ENCODE measurements at regions not wholly inside any gene's neighbourhood (a gene's known extent, or its start where the extent isn't known, plus 50 kb on each side); places are given as distances from the start of the nearest gene placed in this dataset.

- Histone ChIP-seq H3K27ac (ENCODE audit: insufficient read depth, low read depth, low read length) (no peak overlapping the region), H3K4me1 (ENCODE audit: control insufficient read depth, extremely low read depth, insufficient read depth, low read length) (no peaks in the 10 kb centered on the region), H3K9me1 (replicated peaks; ENCODE audit: control insufficient read depth, extremely low read depth, insufficient read depth, low read length) (no peaks in the 10 kb centered on the region), H3K79me2 (ENCODE audit: control insufficient read depth, insufficient read depth, low read length) (no peaks in the 10 kb centered on the region), H2AFZ (ENCODE audit: low read depth, low read length) (no peak overlapping the region), H3K36me3 (ENCODE audit: control insufficient read depth in 2 of 2, extremely low read depth in 1 of 2, insufficient read depth in 2 of 2, low read length in 2 of 2) (no peaks in the 10 kb centered on the region), H4K20me1 (replicated peaks; ENCODE audit: control insufficient read depth, extremely low read depth, insufficient read depth, low read length) (no peaks in the 10 kb centered on the region), H3K9ac (replicated peaks; ENCODE audit: extremely low read depth, insufficient read depth, low read length) (no peak overlapping the region), H3K9me3 (replicated peaks; ENCODE audit: control insufficient read depth, insufficient read depth, low read length) (no peaks in the 10 kb centered on the region), H3K4me3 (replicated peaks in 1 of 3; ENCODE audit: insufficient read depth in 1 of 3, low read depth in 1 of 3, low read length in 3 of 3) (no peak overlapping the region), H3K27me3 (ENCODE audit: control insufficient read depth in 2 of 2, insufficient read depth in 2 of 2, low read length in 2 of 2) (no peaks in the 10 kb centered on the region), H3K4me2 (ENCODE audit: insufficient read depth, low read length) (no peak overlapping the region)
- BruUV-seq (replicated peaks): no TSS peak
- DNase-seq (ENCODE audit: low read depth, low spot score): no peak
- ChIA-PET POLR2A (no interaction called here), CTCF (interaction anchor here (0.8 to 1.2 kb wide), 3 partner anchors 12 to 20 kb away, joined by 3 to 4 read pairs (median 3); no protein-coding TSS in a partner anchor)
- dilution Hi-C loops (cut with MboI; ENCODE audit: extremely low pct_ligation_motif_present, low sequenced_read_pairs): no loop called here
- intact Hi-C loops (cut with micrococcal nuclease): no loop called here
- no peak for FAIRE-seq
- TF ChIP-seq GATA2 (IDR thresholded peaks at IDR 0.05; ENCODE audit: insufficient read depth, insufficient read length, low read depth, low read length) (no peak), MYC (IDR thresholded peaks at IDR 0.05; ENCODE audit: low read depth, low read length) (no peak), FOS (IDR thresholded peaks at IDR 0.05; ENCODE audit: borderline replicate concordance, insufficient read depth, low read length) (no peak)
- TF ChIP-seq, protein P1, sequence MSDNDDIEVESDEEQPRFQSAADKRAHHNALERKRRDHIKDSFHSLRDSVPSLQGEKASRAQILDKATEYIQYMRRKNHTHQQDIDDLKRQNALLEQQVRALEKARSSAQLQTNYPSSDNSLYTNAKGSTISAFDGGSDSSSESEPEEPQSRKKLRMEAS (IDR thresholded peaks at IDR 0.05; ENCODE audit: insufficient read depth, insufficient read length): no peak
Measured at GRCh38 chr11:29495676-29496075, 521.2 kb downstream of the KCNA4 start.

DNA sequence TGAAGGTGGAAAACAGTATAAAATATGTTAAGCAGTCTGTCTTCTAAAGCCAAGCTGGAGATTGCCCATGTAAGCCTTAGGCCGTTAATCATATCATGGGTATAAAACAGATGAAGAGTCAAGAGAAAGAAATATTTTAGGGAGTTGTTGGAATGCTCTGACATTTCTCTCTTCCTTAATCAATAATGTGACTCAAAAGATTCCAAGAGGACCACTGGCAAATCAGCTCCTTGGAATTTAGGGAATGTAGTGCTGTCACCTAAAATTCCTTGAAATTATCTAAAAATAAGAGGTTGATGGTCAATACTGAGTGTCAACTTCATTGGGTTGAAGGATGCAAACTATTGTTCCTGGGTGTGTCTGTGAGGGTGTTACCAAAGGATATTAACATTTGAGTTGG is 525.9 kb downstream of the KCNA4 start:
- no peaks in the 10 kb centered on the region for H3K9me1 ChIP-seq (replicated peaks; ENCODE audit: control insufficient read depth, extremely low read depth, insufficient read depth, low read length)
- intact Hi-C loops (cut with micrococcal nuclease): no loop called here
- H4K20me1 ChIP-seq (replicated peaks; ENCODE audit: control insufficient read depth, extremely low read depth, insufficient read depth, low read length): no peaks in the 10 kb centered on the region
- ChIA-PET POLR2A (no interaction called here), CTCF (interaction anchor here (1.5 kb wide), 1 partner anchor 10 kb away, joined by 5 read pairs; no protein-coding TSS in a partner anchor)
- BruUV-seq (replicated peaks): no TSS peak
- no peak for FAIRE-seq
- no peak for TF ChIP-seq GATA2 (IDR thresholded peaks at IDR 0.05; ENCODE audit: insufficient read depth, insufficient read length, low read depth, low read length)
- no peak for TF ChIP-seq POLR2A (IDR thresholded peaks at IDR 0.05; ENCODE audit: low read depth, low read length)
- TF ChIP-seq FOS (IDR thresholded peaks at IDR 0.05; ENCODE audit: borderline replicate concordance, insufficient read depth, low read length): no peak
- TF ChIP-seq JUN (IDR thresholded peaks at IDR 0.05; ENCODE audit: borderline replicate concordance, insufficient read depth, insufficient read length, low read depth): no peak
- TF ChIP-seq, protein P2, sequence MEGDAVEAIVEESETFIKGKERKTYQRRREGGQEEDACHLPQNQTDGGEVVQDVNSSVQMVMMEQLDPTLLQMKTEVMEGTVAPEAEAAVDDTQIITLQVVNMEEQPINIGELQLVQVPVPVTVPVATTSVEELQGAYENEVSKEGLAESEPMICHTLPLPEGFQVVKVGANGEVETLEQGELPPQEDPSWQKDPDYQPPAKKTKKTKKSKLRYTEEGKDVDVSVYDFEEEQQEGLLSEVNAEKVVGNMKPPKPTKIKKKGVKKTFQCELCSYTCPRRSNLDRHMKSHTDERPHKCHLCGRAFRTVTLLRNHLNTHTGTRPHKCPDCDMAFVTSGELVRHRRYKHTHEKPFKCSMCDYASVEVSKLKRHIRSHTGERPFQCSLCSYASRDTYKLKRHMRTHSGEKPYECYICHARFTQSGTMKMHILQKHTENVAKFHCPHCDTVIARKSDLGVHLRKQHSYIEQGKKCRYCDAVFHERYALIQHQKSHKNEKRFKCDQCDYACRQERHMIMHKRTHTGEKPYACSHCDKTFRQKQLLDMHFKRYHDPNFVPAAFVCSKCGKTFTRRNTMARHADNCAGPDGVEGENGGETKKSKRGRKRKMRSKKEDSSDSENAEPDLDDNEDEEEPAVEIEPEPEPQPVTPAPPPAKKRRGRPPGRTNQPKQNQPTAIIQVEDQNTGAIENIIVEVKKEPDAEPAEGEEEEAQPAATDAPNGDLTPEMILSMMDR (IDR thresholded peaks at IDR 0.05; ENCODE audit: extremely low read depth in 1 of 2, insufficient read depth in 1 of 2, low read depth in 1 of 2, low read length in 2 of 2): no peak
- TF ChIP-seq POLR2AphosphoS5 (IDR thresholded peaks at IDR 0.05; ENCODE audit: insufficient read depth, low read depth, low read length): no peak
- TF ChIP-seq MYC (IDR thresholded peaks at IDR 0.05; ENCODE audit: low read depth, low read length): no peak
- TF ChIP-seq EZH2 (IDR thresholded peaks at IDR 0.05; ENCODE audit: borderline replicate concordance, low read depth, low read length, severe bottlenecking): no peak
- TF ChIP-seq, protein P1 (IDR thresholded peaks at IDR 0.05; ENCODE audit: insufficient read depth, insufficient read length): no peak
- no peaks in the 10 kb centered on the region for H3K36me3 ChIP-seq (ENCODE audit: control insufficient read depth in 2 of 2, extremely low read depth in 1 of 2, insufficient read depth in 2 of 2, low read length in 2 of 2)
- H3K79me2 ChIP-seq (ENCODE audit: control insufficient read depth, insufficient read depth, low read length): no peaks in the 10 kb centered on the region
- no peak overlapping the region for H3K9ac ChIP-seq (replicated peaks; ENCODE audit: extremely low read depth, insufficient read depth, low read length)
- no peak overlapping the region for H3K4me2 ChIP-seq (ENCODE audit: insufficient read depth, low read length)
- no peaks in the 10 kb centered on the region for H3K9me3 ChIP-seq (replicated peaks; ENCODE audit: control insufficient read depth, insufficient read depth, low read length)
- H3K27ac ChIP-seq (ENCODE audit: insufficient read depth, low read depth, low read length): no peak overlapping the region
- no peak for DNase-seq (ENCODE audit: low read depth, low spot score)
- no peak overlapping the region for H3K4me3 ChIP-seq (replicated peaks in 1 of 3; ENCODE audit: insufficient read depth in 1 of 3, low read depth in 1 of 3, low read length in 3 of 3)
- dilution Hi-C loops (cut with MboI; ENCODE audit: extremely low pct_ligation_motif_present, low sequenced_read_pairs): no loop called here
- no peaks in the 10 kb centered on the region for H3K4me1 ChIP-seq (ENCODE audit: control insufficient read depth, extremely low read depth, insufficient read depth, low read length)
- H2AFZ ChIP-seq (ENCODE audit: low read depth, low read length): no peak overlapping the region
- no peaks in the 10 kb centered on the region for H3K27me3 ChIP-seq (ENCODE audit: control insufficient read depth in 2 of 2, insufficient read depth in 2 of 2, low read length in 2 of 2)
